Fibroblast of skin of right biceps (primary cell): ENCODE measurements at regions not wholly inside any gene's neighbourhood (a gene's known extent, or its start where the extent isn't known, plus 50 kb on each side); places are given as distances from the start of the nearest gene placed in this dataset.
"Not testable (repeated sequence)": the region's sequence is repeated elsewhere in the genome, so short reads cannot be mapped to it uniquely, and the experiment has no call there.

Source experiments
- DNase-seq: peaks from one replicate; pipeline ENCODE4 v3.0.0-alpha.2; 2013

DNA sequence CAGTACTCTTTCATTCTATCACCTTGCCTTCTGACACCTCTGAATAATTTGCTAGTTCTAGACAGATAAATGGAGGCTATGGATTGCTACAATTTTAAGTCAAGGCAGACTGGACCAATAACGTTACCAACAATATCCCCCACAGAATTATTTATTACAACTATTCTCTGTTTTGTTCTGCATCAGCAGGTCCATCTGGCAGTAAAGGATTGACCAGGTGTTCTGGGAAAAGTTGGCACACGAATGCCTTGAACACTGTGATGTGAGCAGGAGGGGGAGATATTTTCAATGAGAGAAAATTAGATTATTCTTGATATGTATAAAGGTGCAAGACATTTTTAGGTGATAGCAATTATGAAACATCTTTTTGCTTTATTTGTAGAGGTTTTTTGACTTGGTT lies 718.8 kb upstream of the TMPRSS15 start:
- DNase-seq: no peak

DNA sequence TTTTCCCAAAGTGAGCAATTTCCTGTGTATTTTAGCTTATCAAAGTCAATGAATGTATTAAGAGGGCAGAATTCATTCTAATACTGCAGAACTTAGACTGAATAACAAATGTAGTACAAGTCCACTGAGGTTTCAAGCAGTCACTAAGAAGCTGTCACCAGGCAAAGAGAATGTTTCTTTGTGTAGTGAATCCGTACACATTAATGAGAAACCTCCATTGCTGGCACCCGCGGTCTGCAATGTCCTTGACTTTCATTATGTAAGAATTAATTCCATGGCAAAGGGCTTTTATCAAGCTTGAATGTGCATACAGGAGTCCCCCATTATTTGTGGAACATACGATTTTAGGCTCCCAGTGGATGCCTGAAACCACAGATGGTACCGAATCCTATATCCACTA lies 719.5 kb upstream of the TMPRSS15 start:
- DNase-seq: no peak

DNA sequence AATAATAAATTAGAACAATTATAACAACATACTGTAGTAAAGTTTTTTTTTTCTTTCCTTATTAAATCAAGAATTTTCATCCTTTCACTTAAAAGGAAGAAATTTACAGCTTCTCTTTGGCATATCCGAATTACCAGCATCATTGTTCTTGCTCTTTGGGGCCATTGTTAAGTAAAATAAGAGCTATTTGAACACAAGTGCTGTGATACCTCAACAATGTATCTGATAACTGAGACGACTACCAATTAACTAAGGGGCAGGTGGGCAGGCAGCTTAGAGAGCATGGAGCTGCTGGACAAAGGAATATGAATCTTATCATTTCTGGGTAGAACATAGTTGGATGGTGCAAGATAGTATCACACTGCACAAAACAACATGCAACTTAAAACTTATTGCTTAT lies 719.9 kb upstream of the TMPRSS15 start:
- DNase-seq: no peak

DNA sequence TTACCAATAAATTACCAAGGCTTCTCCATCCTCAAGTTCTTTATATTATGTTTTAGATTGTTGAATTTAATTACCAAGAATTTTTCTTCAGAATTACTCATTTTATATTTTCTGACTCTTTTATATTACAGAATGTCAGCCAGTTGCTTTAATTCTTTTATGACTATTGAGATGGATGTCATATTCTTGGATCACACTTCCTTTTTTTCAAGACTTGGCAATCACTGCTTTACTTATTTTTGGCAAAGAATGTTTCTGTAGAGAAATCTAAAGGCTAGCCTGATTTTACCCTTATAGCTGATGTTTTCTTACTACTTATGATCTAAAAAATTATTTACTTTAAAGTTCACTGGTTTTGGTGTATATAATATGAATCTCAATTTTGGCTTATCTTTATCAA lies 721.1 kb upstream of the TMPRSS15 start:
- DNase-seq: no peak

DNA sequence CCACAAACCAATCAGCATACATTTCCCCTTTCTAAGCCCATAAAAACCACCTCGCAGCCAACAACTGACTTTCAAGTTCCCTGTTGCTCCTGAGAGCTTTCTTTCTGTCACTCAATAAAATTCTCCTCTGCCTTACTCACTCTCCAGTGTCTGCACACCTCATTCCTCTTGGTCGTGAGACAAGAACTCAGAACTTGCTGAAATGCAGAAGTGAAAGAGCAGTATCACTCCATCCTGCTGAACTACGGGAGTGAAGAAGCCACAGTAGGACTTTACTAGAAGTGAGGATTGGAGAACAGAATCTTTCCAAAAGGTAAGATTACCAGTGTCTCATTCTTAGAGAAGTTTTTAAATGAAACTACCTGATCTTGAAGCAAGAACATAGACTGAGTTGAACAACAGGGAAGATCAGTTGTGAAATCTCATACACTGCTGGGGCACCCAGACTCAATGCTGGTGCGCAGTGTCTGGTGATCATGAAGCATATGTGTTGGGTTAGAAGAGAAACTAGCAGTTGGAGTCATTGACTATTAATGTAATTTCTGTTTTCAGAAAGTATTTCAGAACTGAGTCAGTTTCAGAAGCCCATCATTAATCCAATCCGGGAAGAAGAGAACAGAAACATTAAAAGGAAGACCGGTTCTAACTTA lies 726.9 kb upstream of the TMPRSS15 start:
- DNase-seq: no peak

DNA sequence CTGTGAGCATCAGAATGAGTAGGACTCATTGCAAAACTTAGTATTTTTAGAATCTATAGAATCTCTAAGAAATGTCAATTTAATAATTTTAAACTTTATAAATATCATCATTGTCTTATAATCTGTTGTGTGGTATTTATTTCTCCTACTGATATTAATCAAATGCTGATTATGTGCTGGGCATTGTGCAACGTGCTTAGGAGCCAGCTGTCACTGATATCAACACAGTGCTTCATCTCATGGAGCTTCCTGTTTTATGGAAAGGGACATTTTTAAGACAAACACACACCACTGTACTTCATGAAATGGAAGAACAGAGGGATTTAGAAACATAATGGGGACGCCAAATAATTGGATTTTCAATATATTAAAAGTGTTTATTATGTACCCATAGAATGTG lies 737.9 kb upstream of the TMPRSS15 start:
- no peak for DNase-seq

DNA sequence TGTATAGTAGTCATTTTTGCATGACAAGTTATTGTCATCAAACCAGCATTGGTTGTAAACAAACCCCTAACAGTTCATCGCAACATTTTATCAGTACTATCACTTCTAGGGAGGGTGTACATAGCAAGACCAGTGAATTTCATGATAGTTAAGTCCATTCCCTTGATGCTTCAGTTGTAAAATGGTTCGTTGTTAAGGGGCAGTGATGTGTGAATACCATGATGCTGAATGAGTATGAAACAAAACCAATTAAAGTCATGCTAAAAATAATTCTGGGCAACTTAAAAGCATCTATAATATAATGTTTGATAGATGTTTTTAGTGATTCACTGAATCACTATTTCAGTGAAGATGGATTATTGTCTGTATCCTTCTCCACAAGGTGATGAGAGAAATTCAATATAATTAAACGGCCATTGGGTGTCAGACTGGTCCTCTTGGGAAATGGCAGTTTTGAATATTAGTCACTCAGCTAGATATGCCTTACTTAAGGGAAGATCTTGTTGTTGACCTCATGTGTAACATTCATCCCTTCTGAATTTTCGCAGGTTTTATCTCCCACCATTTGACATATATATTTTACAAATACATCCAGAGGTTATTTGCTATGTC lies 742.2 kb upstream of the TMPRSS15 start:
- no peak for DNase-seq

DNA sequence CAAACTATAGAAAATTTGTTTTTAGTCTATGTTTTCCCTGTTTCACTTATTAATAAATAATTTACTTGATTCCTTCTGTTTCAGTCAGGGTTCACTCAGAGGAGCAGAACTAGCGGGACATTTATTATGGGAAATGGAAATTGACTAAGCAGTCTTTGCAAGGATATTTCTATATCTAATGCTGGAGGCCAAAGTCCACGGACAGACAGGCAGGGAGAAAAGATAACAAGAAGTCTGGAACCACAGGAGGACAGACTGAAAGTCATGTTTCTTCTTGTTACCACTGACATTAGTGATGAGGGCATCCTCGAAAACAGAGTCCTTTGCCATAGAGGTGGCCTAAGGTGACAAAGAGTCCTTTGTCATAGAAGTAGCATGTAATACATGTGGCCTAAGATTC lies 744.5 kb upstream of the TMPRSS15 start:
- DNase-seq: no peak

DNA sequence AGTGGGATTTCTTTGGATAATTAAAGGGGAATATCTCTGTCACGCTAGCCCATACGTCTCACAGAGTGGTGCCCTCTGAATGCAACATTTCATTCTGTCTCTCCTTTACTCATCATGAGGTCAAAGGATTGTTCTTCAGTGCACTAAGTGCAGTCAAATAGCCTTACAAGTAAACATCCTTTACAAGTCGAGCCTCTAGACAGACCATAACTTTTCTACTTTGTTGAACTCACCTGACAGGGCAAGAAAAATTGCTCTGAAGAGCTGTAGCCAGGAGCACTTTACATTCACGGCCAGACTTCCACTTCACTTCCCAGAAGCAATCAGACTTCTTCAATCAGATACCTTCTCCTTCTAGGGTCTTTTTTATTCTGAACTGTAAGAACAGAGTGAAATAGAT lies 768.0 kb upstream of the TMPRSS15 start:
- no peak for DNase-seq

DNA sequence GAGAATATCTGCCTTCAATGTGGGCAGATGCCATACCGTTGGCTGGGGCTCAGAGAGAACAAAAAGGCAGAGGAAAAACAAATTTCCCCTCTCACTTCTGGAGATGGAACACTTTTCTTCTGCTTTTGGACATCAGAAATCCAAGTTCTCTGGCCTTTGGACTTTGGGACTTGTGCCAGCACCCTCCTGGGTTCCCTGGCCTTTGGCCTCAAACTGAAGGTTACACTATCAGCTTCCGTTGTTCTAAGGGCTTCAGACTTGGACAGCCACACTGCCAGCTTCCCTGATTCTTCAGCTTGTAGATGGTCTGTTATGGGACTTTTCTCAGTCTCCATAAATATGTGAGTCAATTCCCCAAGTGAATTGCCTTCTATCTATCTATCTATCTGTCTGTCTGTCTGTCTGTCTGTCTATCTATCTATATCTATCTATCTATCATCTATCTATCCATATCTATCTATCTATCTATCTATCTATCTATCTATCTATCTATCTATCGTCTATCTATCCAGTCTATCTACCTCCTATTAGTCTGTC lies 778.1 kb upstream of the TMPRSS15 start:
- DNase-seq: no peak

DNA sequence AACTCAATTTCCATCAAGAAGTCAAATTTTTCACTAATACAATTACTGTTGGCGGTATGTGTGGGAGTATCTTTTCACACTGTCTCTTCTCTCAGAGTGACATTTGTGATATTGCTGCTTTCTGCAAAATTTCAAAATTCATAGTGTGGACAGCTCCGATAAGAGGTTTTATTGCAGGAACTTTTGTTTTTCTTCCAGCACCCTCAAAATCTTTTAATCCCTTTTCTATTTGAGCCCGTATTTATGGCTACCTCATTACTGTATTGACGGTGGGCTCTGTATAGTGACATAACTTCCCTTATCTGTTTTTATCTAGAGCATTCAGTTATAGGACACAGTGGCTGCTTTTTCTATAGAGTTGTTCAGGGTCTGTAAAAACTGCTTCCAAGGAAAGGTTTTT lies 794.4 kb upstream of the TMPRSS15 start:
- no peak for DNase-seq

DNA sequence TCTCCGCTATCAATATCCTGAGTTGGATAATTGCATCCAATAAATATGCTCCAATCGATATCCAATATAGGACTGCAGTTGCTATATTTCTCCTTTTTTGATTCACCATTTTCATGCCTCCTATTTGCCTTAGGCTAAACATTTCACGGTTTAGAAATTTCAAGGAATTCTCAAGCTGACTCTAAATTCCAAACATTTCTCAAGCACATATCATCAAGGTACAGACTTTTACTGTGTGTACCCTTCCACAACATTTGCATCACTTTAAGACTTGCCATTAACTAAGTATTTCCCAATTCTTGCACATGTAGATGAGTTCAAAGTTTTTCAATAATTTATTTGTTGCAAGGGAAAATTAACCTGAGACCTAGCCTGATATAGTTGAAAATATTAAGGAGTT lies 795.2 kb upstream of the TMPRSS15 start:
- no peak for DNase-seq

DNA sequence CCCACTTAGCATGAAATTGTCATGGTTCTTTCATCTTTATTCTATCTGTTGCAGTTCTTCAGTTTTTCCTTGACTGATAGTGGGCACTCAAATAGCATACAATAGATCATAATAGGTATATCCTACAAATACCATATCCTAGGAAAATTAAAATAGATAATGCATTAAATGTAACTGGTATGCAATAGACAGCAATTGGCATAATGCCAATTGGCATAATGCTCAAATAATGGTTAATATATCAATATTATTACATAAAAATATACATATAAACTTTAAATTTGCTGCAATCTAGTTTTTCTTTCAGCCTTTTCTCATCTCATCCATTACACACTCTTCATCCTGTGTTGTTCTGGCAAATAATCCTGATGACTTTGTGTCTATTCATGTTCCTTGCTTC lies 814.6 kb upstream of the TMPRSS15 start:
- no peak for DNase-seq

DNA sequence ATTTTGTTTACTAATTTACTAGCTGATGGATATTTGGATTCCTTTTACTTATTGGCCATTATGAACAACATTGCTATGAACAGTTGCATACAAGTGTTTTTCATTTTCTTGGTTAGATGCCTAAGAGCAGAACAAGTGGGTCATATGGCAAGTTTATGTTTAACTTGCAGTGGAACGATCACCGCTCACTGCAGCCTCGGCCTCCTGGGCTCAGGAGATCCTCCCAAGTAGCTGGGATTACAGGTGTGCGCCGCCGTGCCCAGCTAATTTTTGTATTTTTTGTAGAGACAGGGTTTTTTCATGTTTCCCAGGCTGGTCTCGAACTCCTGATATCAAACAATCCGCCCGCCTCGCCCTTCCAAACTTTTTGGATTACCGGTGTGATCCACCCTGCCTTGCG lies 820.5 kb upstream of the TMPRSS15 start:
- no peak for DNase-seq

DNA sequence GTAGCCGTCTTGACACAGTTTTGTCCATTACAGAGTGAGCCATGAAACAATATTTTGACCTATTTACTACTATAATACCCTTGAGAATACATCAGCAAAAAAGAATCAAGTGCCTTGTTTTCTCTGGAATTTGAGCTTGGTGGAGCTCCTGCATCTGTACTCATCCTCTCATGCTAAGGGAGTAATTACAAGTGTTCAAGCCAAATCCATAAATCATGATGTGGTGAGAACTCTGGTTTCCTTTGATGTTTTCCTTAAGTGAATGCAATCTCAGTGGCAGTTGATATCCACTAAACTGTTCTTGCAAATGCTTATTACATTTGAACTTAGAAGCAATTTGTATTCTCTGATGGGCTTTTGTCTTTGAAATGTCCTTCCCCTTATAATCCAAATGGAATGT lies 824.6 kb upstream of the TMPRSS15 start:
- DNase-seq: no peak

DNA sequence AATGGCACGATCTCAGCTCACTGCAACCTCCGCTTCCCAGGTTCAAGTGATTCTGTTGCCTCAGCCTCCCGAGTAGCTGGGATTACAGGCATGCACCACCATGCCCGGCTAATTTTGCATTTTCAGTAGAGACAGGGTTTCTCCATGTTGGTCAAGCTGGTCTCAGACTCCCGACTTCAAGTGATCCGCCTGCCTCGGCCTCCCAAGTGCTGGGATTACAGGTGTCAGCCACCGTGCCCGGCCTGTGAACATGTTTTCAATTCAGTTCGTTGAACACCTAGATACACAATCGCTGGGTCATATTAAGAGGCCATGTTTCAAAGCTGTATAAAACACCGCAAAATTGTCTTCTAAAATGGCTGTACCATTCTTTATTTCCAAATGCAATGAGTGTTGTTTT lies 830.3 kb upstream of the TMPRSS15 start:
- DNase-seq: not testable (repeated sequence)

DNA sequence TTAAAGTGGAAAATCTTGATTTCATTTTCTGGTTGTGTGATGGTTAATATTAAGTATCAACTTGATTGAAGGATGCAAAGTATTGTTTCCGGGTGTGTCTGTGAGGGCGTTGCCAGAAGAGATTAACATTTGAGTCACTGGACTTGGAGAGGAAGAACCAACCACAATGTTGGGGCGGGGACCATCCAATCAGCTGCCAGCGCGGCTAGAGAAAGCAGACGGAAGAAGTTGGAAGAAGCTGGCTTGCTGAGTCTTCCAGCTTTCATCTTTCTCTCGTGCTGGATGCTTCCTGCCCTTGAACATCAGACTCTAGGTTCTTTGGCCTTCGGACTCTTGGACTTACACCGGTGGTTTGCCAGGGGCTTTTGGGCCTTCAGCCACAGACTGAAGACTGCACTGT lies 832.6 kb upstream of the TMPRSS15 start:
- no peak for DNase-seq

DNA sequence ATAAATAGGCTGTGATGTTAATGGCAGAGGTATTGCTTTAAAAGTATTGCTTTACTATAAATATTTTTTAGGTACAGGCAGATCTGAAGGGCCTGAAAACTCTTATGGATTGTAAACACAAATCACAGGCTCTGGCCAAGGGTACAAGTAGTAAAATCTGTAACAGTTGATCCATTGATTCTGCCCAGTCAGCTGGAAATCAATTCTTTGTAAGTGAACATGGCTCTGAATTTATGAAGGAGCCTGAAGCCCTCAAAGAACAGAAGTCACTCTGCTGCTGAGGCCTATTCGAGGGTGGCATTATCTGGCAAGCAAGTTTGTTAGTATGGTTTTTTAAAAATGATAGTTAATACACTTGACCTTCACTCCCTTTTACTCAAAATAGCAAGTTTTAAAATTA lies 834.0 kb upstream of the TMPRSS15 start:
- no peak for DNase-seq

DNA sequence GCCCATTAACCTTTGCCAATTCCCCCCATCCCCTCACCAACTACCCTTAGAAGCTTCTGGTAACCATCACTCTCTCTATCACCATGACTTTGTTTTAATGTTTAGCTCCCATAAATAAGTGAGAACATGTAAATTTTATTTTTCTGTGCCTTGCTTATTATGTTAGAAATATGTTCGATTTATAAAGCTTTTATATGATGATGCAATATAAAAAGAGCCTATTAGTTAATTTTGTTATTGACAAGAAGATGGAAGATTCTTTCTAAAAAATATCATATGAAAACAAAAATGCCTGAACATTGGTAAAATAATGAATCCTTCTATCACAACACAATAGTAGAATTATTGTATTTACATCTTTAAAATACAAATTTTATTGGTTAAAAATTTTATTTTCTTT lies 836.1 kb upstream of the TMPRSS15 start:
- DNase-seq: no peak

DNA sequence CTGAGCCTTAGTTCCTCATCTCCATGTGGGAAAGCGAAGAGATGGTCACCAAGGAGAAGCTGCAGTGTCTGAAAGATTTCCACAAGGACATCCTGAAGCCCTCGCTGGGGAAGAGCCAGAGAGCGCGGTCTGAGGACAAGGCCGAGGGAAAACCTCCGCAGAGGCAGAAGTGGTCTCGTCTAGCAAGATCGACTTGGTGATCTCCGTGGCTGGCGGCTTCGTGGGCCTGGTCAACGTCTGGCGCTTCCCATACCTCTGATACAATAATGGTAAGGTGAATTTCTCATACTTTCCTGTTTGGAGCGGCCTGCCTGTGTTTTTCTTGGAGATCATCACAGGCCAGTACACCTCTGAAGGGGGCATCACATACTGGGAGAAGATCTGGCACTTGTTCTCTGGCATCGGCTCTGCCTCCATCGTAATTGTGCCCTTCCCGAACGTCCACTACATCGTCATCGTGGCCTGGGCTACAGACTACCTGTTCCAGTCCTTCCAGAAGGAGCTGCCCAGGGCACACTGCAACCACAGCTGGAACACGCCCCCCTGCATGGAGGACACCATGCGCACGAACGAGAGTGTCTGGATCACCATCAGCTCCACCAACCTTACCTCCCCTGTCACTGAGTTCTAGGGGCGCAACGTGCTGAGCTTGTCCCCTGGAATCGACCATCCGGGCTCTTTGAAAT lies 841.1 kb upstream of the TMPRSS15 start:
- no peak for DNase-seq

DNA sequence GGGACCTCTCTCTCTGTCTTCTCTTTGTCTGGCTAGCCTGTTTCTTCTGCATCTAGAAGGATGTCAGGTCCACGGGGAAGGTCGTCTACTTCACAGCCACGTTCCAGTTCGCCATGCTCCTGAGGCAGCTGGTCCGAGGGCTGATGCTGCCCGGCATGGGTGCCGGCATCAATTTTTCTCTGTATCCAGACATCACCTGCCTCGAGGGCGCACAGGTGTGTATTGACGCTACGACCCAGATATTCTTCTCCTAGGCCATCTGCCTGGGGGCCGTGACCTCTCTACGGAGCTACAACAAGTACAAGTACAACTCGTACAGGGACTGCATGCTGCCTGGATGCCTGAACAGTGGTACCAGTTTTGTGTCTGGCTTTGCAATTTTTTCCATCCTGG lies 841.6 kb upstream of the TMPRSS15 start:
- no peak for DNase-seq

DNA sequence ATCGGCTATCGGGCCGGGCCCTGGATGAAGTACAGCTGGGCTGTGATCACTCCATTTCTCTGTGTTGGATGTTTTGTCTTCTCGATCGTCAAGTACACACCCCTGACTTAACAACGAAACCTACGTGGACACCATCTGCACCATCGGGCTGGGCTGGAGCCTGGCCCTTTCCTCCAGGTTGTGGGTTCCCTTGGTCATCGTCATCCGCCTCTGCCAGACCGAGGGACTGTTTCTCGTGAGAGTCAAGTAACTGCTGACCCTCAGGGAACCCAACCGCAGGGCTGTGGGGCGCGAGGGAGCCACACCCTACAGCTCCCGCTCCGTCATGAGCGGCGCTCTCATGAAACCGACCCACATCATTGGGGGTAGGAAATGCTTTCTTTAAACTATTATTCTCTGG lies 842.4 kb upstream of the TMPRSS15 start:
- DNase-seq: no peak

DNA sequence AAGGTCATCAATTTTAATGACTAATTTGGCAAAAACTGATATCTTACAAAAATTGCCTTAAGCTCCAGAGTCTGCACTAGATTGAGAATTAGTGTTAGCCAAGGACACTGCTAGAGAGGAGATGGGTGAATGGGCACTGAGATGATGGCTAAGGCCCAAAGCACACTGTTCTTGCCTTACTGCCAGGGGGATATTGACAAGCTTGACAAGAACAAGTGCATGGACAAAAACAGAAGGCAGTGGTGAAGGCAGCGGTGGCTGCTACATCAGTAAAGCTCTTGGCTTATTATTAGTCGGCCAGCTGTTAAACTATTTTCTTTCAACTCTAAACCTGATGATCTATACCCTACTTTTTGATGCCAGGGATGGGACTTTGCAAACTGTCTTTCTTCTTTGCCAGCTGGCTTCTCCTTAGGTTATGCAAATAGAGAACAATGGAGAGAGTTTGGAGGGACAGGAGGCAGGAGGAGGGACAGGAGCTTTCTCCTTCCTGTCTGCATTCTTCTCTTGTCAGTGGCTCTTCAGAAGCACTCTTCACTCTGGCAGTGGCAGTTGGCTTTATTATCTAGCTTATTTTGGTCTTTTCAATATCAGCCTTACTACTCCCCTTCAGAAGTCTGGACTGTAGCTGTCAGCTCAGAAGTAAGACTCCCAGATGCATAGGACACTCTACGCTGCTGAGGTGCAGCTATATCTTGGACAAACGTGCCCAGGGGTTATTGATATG lies 853.5 kb upstream of the TMPRSS15 start:
- DNase-seq: no peak
